Suprapubic skin (tissue), 4 donors: ENCODE measurements at regions not wholly inside any gene's neighbourhood (a gene's known extent, or its start where the extent isn't known, plus 50 kb on each side); places are given as distances from the start of the nearest gene placed in this dataset.
"Not testable (repeated sequence)": the region's sequence is repeated elsewhere in the genome, so short reads cannot be mapped to it uniquely, and the experiment has no call there.

Experiments
- DNase-seq, 2 donors: peaks; one replicate each; pipeline ENCODE4 v3.0.0-alpha.2; 2019; ENCODE audit warnings: low spot score in 2 of 2
- H3K27ac ChIP-seq: fragments of 200-600 bp; sonication (generic); one replicate; pipeline ENCODE4 v1.5.1; 2019
- H3K27me3 ChIP-seq: fragments of 200-600 bp; sonication (generic); one replicate; pipeline ENCODE4 v1.5.1; 2019
- H3K36me3 ChIP-seq: fragments of 200-600 bp; sonication (generic); one replicate; pipeline ENCODE4 v1.5.1; 2019
- H3K4me1 ChIP-seq: fragments of 200-600 bp; sonication (generic); one replicate; pipeline ENCODE4 v1.5.1; 2019
- H3K4me3 ChIP-seq: fragments of 200-600 bp; sonication (generic); one replicate; pipeline ENCODE4 v1.5.1; 2019; ENCODE audit warnings: mild to moderate bottlenecking
- H3K9me3 ChIP-seq: fragments of 200-600 bp; sonication (generic); one replicate; pipeline ENCODE4 v1.5.1; 2019
- CTCF ChIP-seq, 2 donors: fragments of 200-600 bp in 1 of 2; fragments of 450-650 bp in 1 of 2; sonication (generic) in 1 of 2; IDR thresholded peaks; one replicate each; pipeline ENCODE4 v1.5.1; 2016 to 2019; ENCODE audit warnings: antibody characterized with exemption in 2 of 2, mild to moderate bottlenecking in 1 of 2, moderate library complexity in 1 of 2
- EP300 ChIP-seq: sonication (generic); formaldehyde crosslinking; IDR thresholded peaks from one replicate; pipeline ENCODE4 v1.6.1; 2017; ENCODE audit warnings: antibody characterized with exemption
- POLR2A ChIP-seq, 2 donors: fragments of 450-650 bp; IDR thresholded peaks; one replicate each; pipeline ENCODE4 v1.6.1; 2017; ENCODE audit warnings: antibody characterized with exemption in 2 of 2, mild to moderate bottlenecking in 2 of 2, moderate library complexity in 2 of 2
- POLR2AphosphoS5 ChIP-seq, 3 donors: sonication (generic); formaldehyde crosslinking; IDR thresholded peaks; one replicate each; pipeline ENCODE4 v1.6.1; 2017; ENCODE audit warnings: antibody characterized with exemption in 3 of 3
- WGBS: methylation state at CpG from one replicate; pipeline ENCODE4 v1.1.5; 2018; 5-methylcytosine and 5-hydroxymethylcytosine counted together

DNA sequence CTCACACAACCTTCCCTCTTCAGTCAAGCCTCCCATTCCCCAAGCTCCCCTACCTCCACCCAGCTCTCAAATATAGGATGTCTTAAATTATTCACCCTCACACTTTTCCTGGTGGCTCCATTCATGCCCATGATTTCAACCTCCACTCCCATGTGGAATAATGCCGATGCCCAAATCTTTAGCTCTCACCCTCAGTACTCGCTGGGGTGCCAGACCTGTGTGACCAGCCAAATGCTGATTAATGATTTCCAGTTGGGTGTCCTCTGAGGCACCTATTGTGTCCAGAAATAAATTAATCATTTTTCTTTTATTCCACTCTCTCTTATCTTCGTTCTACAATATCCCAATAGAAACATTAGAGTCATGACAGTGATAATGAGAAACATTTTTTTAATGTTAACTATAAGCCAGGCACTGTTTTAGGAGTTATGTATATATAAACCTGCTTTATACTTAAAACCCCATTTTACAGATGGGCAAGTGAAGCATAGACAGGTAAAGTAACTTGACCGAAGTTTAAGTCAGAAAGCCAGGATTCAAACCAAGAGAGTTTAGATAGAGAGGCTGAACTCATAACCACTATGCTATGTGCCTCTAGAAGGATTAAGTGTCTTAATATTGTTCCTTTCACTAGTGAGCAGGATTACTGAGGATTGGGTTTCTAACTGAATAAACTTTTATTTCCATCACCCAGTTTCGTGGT is 209.7 kb downstream of the DUSP10 start:
- H3K4me3 ChIP-seq, result no peak overlapping the region
- no peak for DNase-seq
- H3K36me3 ChIP-seq, result no peaks in the 10 kb centered on the region
- H3K27ac ChIP-seq, result no peak overlapping the region
- H3K4me1 ChIP-seq, result no peaks in the 10 kb centered on the region
- WGBS, result 92% methylated on average over 5 of the region's 5 CpGs
- no peaks in the 10 kb centered on the region for H3K27me3 ChIP-seq
- TF ChIP-seq POLR2A (IDR thresholded peaks at IDR 0.05), result no peak
- no peak for TF ChIP-seq EP300
- no peak for TF ChIP-seq CTCF (IDR thresholded peaks at IDR 0.05)
- TF ChIP-seq POLR2AphosphoS5 (IDR thresholded peaks at IDR 0.05), result no peak
- no peaks in the 10 kb centered on the region for H3K9me3 ChIP-seq

- peaks cover 4% of the 10 kb centered on the region for H3K4me1 ChIP-seq
- no peak overlapping the region for H3K27ac ChIP-seq
- H3K27me3 ChIP-seq, result no peaks in the 10 kb centered on the region
- no peak overlapping the region for H3K4me3 ChIP-seq
- H3K36me3 ChIP-seq, result no peaks in the 10 kb centered on the region
- DNase-seq, result no peak
- no peak for TF ChIP-seq EP300
- WGBS, result 89% methylated on average over 5 of the region's 5 CpGs
- H3K9me3 ChIP-seq, result no peaks in the 10 kb centered on the region
Measured at GRCh38 chr1:221541296-221541695, 200.6 kb downstream of the DUSP10 start.

- TF ChIP-seq CTCF (IDR thresholded peaks at IDR 0.05) (peak; percentile 23 to 31), POLR2A (IDR thresholded peaks at IDR 0.05) (no peak)
- no peak overlapping the region for H3K4me3 ChIP-seq
- no peaks in the 10 kb centered on the region for H3K9me3 ChIP-seq
- no peak for DNase-seq
- peaks cover 4% of the 10 kb centered on the region for H3K4me1 ChIP-seq
- H3K36me3 ChIP-seq, result no peaks in the 10 kb centered on the region
- no peaks in the 10 kb centered on the region for H3K27me3 ChIP-seq
- H3K27ac ChIP-seq, result no peak overlapping the region
- WGBS, result 32% methylated on average over 4 of the region's 4 CpGs
Measured at GRCh38 chr1:221543529-221544120, 198.3 kb downstream of the DUSP10 start.

GRCh38 chr1:221548942-221549341 is 192.9 kb downstream of the DUSP10 start:
- no peak for DNase-seq
- H3K4me1 ChIP-seq, result peaks cover under 1% of the 10 kb centered on the region
- WGBS, result 75% methylated on average over 6 of the region's 6 CpGs
- H3K9me3 ChIP-seq, result no peaks in the 10 kb centered on the region
- no peak overlapping the region for H3K4me3 ChIP-seq
- no peak overlapping the region for H3K27ac ChIP-seq
- H3K27me3 ChIP-seq, result no peaks in the 10 kb centered on the region
- TF ChIP-seq EP300 (no peak), POLR2AphosphoS5 (IDR thresholded peaks at IDR 0.05) (no peak), CTCF (IDR thresholded peaks at IDR 0.05) (no peak), POLR2A (IDR thresholded peaks at IDR 0.05) (no peak)
- no peaks in the 10 kb centered on the region for H3K36me3 ChIP-seq

- Histone ChIP-seq H3K4me1 (no peaks in the 10 kb centered on the region), H3K27me3 (no peaks in the 10 kb centered on the region), H3K27ac (no peak overlapping the region), H3K36me3 (no peaks in the 10 kb centered on the region), H3K4me3 (no peak overlapping the region), H3K9me3 (no peaks in the 10 kb centered on the region)
- no peak for DNase-seq
- TF ChIP-seq POLR2A (IDR thresholded peaks at IDR 0.05) (no peak), POLR2AphosphoS5 (IDR thresholded peaks at IDR 0.05) (no peak), EP300 (no peak), CTCF (IDR thresholded peaks at IDR 0.05) (no peak)
Measured at GRCh38 chr1:221549815-221550214, 192.1 kb downstream of the DUSP10 start.

- DNase-seq, H3K36me3 ChIP-seq, H3K4me3 ChIP-seq, H3K4me1 ChIP-seq, H3K9me3 ChIP-seq, H3K27ac ChIP-seq, H3K27me3 ChIP-seq: not testable (repeated sequence)
- WGBS, result 92% methylated on average over 8 of the region's 8 CpGs
Measured at GRCh38 chr1:221552792-221553191, 189.1 kb downstream of the DUSP10 start.
